ENCODE measurements at regions not wholly inside any gene's neighbourhood (a gene's known extent, or its start where the extent isn't known, plus 50 kb on each side); places are given as distances from the start of the nearest gene placed in this dataset.

DNA sequence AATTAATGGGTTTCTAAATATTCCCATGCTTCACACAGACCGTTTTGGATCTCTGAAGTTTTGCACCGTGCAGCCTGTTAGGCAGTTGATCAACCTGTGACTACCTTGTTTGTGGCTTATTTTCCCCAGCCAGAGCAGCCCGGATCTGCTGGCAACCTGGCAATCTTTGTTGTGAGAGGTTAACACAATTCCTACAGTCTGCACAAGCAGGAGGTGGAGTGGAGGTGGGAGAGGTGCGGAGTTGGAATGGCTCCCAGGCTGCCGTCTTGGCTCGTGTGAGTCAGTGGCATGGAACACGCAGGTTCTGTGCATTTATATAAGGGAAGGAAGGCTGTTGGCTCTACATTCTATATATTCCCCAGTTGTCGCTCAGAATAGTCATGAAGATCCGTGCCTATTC lies 70.9 kb upstream of the STOX2 start:
- DNase-seq (ENCODE audit: insufficient read length, low spot score) = no peak
- no peak for FAIRE-seq
- no peak for TF ChIP-seq CTCF (IDR thresholded peaks at IDR 0.05; ENCODE audit: insufficient read depth, missing control alignments)

DNA sequence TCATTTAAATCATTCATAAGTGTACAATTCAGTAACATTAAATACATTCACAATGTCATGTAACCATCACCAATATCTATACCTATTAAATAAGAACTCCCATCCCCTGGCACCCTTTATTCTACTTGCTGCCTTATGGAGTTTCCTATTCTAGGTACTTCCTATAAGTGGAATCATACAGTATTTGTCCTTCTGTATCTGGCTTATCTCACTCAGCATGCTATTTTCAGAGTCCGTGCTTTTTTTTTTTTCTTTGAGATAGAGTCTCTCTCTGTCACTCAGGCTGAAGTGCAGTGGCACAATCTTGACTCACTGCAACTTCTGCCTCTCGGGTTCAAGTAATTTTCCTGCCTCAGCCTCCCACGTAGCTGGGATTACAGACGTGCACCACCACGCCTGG lies 67.9 kb upstream of the STOX2 start:
- FAIRE-seq = no peak
- DNase-seq (ENCODE audit: insufficient read length, low spot score) = no peak
- TF ChIP-seq CTCF (IDR thresholded peaks at IDR 0.05; ENCODE audit: insufficient read depth, missing control alignments) = no peak

DNA sequence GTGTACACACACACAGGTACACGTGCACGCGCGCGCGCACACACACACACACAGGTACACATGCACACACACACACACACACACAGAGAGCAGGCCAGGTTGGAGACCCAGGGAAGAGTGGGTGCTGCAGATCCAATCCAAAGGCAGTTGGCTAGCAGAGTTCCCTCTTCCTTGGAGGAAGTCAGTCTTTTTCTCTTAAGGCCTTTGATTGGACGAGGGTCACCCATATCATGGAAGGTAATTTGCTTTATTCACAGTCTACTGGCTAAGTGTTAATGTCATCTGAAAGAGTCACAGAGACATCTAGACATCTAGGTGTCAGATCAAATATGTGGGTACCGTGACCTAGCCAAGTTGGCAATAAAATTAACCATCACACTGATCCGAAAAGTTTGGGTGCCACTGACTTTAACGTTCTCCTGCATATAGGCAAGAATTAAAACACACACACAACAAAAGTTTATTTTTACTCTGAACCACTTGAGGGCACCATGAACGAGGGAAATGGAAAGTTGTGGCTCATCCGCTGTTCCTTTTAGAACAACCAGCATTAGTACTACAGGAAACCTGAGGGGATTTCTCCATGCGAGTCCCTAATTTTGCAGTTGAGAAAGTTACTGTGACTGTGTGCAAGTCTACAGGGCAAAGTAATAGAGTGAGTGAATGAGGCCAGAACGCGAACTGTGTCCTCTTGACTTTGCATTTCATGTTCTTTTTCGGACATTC lies 66.0 kb upstream of the STOX2 start:
- DNase-seq (ENCODE audit: insufficient read length, low spot score) = no peak
- no peak for FAIRE-seq
- peak; percentile 35 for TF ChIP-seq CTCF (IDR thresholded peaks at IDR 0.05; ENCODE audit: insufficient read depth, missing control alignments)

- DNase-seq (ENCODE audit: insufficient read length, low spot score) = no peak
- FAIRE-seq = peak; percentile 58
- TF ChIP-seq CTCF (IDR thresholded peaks at IDR 0.05; ENCODE audit: insufficient read depth, missing control alignments) = peak; percentile 98
These were observed 64.8 kb upstream of the STOX2 start for GRCh38 chr4:183840311-183840710.

- FAIRE-seq (no peak), DNase-seq (ENCODE audit: insufficient read length, low spot score) (no peak)
- no peak for TF ChIP-seq CTCF (IDR thresholded peaks at IDR 0.05; ENCODE audit: insufficient read depth, missing control alignments)
These were observed 64.1 kb upstream of the STOX2 start for GRCh38 chr4:183841001-183841400.

DNA sequence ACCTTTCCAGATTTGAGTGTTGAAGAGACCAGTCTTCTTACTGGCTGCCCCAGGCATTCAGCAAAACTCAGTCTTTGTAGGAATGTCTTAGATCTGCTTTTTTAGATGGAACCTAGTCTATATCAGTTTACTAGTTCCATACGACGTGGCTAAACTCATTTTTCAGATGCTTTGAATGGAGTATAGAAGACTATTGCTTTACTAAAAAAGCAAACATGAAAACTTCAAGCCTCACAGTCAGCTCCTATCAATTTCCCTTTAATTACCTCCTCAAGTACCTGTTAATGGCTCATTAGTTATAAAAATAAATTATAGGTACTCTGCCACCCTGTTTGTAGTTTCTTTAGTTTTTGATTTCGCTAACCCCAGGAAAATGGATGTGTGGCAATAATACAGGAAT lies 63.0 kb upstream of the STOX2 start:
- DNase-seq (ENCODE audit: insufficient read length, low spot score) = no peak
- no peak for TF ChIP-seq CTCF (IDR thresholded peaks at IDR 0.05; ENCODE audit: insufficient read depth, missing control alignments)
- FAIRE-seq = no peak

DNA sequence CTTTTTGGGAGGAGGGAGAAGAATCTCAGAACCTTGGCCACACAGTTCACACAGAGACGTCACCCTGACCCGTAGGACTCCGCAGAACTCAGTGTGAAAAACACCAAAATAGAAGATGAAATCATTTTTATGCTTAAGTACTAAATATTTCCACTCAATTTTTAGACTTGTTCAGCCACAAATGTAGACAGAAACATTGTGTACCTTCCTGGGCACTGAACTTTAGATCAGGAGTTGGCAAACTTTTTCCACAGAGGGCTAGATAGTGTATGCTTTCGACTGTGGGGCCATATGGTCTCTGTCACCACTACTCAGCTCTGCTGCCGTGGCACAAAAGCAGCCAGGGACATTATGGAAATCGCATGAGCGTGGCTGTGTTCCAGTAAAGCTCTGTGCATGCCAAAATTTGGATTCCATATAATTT lies 61.8 kb upstream of the STOX2 start:
- no peak for DNase-seq (ENCODE audit: insufficient read length, low spot score)
- FAIRE-seq = no peak
- TF ChIP-seq CTCF (IDR thresholded peaks at IDR 0.05; ENCODE audit: insufficient read depth, missing control alignments) = no peak
